WTC11 (cell line): ENCODE measurements at regions not wholly inside any gene's neighbourhood (a gene's known extent, or its start where the extent isn't known, plus 50 kb on each side); places are given as distances from the start of the nearest gene placed in this dataset.

Experiments used
- ATAC-seq: fragments of 200-7000 bp; cut with Tn5 transposase; 2 replicates; pipeline ENCODE4 v1.10.0; 2021; ENCODE audit warnings: mild to moderate bottlenecking, moderate library complexity
- CTCF ChIA-PET: fragments of 300-600 bp; sonication (Branson Sonifier 250); formaldehyde crosslinking; loops from one replicate; lab custom pipeline; 2021; ENCODE audit warnings: antibody characterized with exemption; lab: Charles Lee
- POLR2A ChIA-PET: fragments of 350-600 bp; sonication (Branson Sonifier 250); formaldehyde crosslinking; loops from one replicate; lab custom pipeline; 2021; ENCODE audit warnings: antibody characterized with exemption; lab: Charles Lee
- DNase-seq: peaks from one replicate; pipeline ENCODE4 v3.0.0; 2021; ENCODE audit warnings: low spot score
- H3K27ac Mint-ChIP-seq: 2 replicates; pipeline ENCODE4 v1.8.0; 2021; ENCODE audit warnings: mixed read lengths
- H3K27me3 Mint-ChIP-seq: 2 replicates; pipeline ENCODE4 v1.8.0; 2021; ENCODE audit warnings: low read depth, mild to moderate bottlenecking, moderate library complexity, mixed read lengths
- H3K36me3 Mint-ChIP-seq: 2 replicates; pipeline ENCODE4 v1.8.0; 2021; ENCODE audit warnings: mixed read lengths
- H3K4me1 Mint-ChIP-seq: 2 replicates; pipeline ENCODE4 v1.8.0; 2022; ENCODE audit warnings: mixed read lengths
- H3K4me3 Mint-ChIP-seq: 2 replicates; pipeline ENCODE4 v1.8.0; 2021; ENCODE audit warnings: mild to moderate bottlenecking, moderate library complexity, mixed read lengths
- H3K9me3 Mint-ChIP-seq: 2 replicates; pipeline ENCODE4 v1.8.0; 2021; ENCODE audit warnings: mixed read lengths
- ATF1 ChIP-seq: sonication (generic); formaldehyde crosslinking; IDR thresholded peaks from 2 replicates; pipeline ENCODE4 v1.8.1; 2023; ENCODE audit warnings: mild to moderate bottlenecking, moderate library complexity, missing genetic modification reagents
- E2F1 ChIP-seq: sonication (generic); formaldehyde crosslinking; IDR thresholded peaks from 2 replicates; pipeline ENCODE4 v1.8.0; 2022; ENCODE audit warnings: mild to moderate bottlenecking, missing genetic modification reagents
- EMX1 ChIP-seq: fragments of 250-450 bp; sonication (Bioruptor Pico); IDR thresholded peaks from 2 replicates; pipeline ENCODE4 v1.8.0; 2021; ENCODE audit warnings: mild to moderate bottlenecking
- ETV6 ChIP-seq: sonication (generic); formaldehyde crosslinking; IDR thresholded peaks from 2 replicates; pipeline ENCODE4 v1.8.1; 2022; ENCODE audit warnings: mild to moderate bottlenecking, missing genetic modification reagents
- GRHL2 ChIP-seq: fragments of 250-450 bp; sonication (Bioruptor Pico); IDR thresholded peaks from 2 replicates; pipeline ENCODE4 v1.8.0; 2022; ENCODE audit warnings: mild to moderate bottlenecking, moderate library complexity; ENCODE audit not compliant: insufficient replicate concordance, severe bottlenecking
- KAT7 ChIP-seq: sonication (generic); formaldehyde crosslinking; IDR thresholded peaks from 2 replicates; pipeline ENCODE4 v1.8.1; 2023; ENCODE audit warnings: missing genetic modification reagents, mild to moderate bottlenecking, borderline replicate concordance
- NR2C2 ChIP-seq: sonication (generic); formaldehyde crosslinking; IDR thresholded peaks from 2 replicates; pipeline ENCODE4 v1.8.0; 2022; ENCODE audit warnings: mild to moderate bottlenecking, missing genetic modification reagents
- OVOL2 ChIP-seq: fragments of 250-450 bp; sonication (Bioruptor Pico); IDR thresholded peaks from 2 replicates; pipeline ENCODE4 v1.9.0; 2021; ENCODE audit warnings: mild to moderate bottlenecking, borderline replicate concordance
- PRRX2 ChIP-seq: fragments of 250-450 bp; sonication (Bioruptor Pico); IDR thresholded peaks from 2 replicates; pipeline ENCODE4 v1.8.0; 2021; ENCODE audit warnings: mild to moderate bottlenecking
- STAT6 ChIP-seq: sonication (generic); formaldehyde crosslinking; conservative IDR thresholded peaks from 2 replicates; pipeline ENCODE4 v1.8.1; 2023; ENCODE audit warnings: mild to moderate bottlenecking, low read depth, missing genetic modification reagents, moderate library complexity
- TEAD1 ChIP-seq: sonication (generic); formaldehyde crosslinking; IDR thresholded peaks from 2 replicates; pipeline ENCODE4 v1.8.0; 2022; ENCODE audit warnings: mild to moderate bottlenecking, missing genetic modification reagents
- TEAD4 ChIP-seq: sonication (generic); formaldehyde crosslinking; IDR thresholded peaks from 2 replicates; pipeline ENCODE4 v1.8.0; 2022; ENCODE audit warnings: mild to moderate bottlenecking, missing genetic modification reagents
- ZMAT4 ChIP-seq: fragments of 250-450 bp; sonication (Bioruptor Pico); IDR thresholded peaks from 2 replicates; pipeline ENCODE4 v1.9.0; 2021; ENCODE audit warnings: mild to moderate bottlenecking
- ZNF121 ChIP-seq: sonication (generic); formaldehyde crosslinking; IDR thresholded peaks from 2 replicates; pipeline ENCODE4 v1.8.0; 2023; ENCODE audit warnings: missing genetic modification reagents
- ZNF138 ChIP-seq: sonication (generic); formaldehyde crosslinking; conservative IDR thresholded peaks from 2 replicates; pipeline ENCODE4 v1.8.1; 2022; ENCODE audit warnings: mild to moderate bottlenecking, moderate library complexity, missing genetic modification reagents
- ZNF671 ChIP-seq: fragments of 250-450 bp; sonication (Bioruptor Pico); IDR thresholded peaks from 2 replicates; pipeline ENCODE4 v1.8.0; 2021; ENCODE audit warnings: mild to moderate bottlenecking
- TF ChIP-seq, protein P1 (sequence below): sonication (generic); formaldehyde crosslinking; IDR thresholded peaks from 2 replicates; pipeline ENCODE4 v1.8.0; 2022; ENCODE audit warnings: missing genetic modification reagents
- TF ChIP-seq, protein P2 (sequence below): sonication (generic); formaldehyde crosslinking; IDR thresholded peaks from 2 replicates; pipeline ENCODE4 v1.8.1; 2022; ENCODE audit warnings: low read depth, missing genetic modification reagents, borderline replicate concordance
- TF ChIP-seq, protein P3 (sequence below): sonication (generic); formaldehyde crosslinking; conservative IDR thresholded peaks from 2 replicates; pipeline ENCODE4 v1.8.1; 2022; ENCODE audit warnings: mild to moderate bottlenecking, missing genetic modification reagents
- TF ChIP-seq, protein P4 (sequence below): sonication (generic); formaldehyde crosslinking; IDR thresholded peaks from 2 replicates; pipeline ENCODE4 v1.8.0; 2022; ENCODE audit warnings: mild to moderate bottlenecking, missing genetic modification reagents
- TF ChIP-seq, protein P5 (sequence below): sonication (generic); formaldehyde crosslinking; IDR thresholded peaks from 2 replicates; pipeline ENCODE4 v1.8.0; 2023; ENCODE audit warnings: mild to moderate bottlenecking, missing genetic modification reagents

- DNase-seq (no peak), ATAC-seq (no peak)
- POLR2A ChIA-PET = no interaction called here
- Mint-ChIP-seq H3K9me3 (peaks cover 8% of the 10 kb centered on the region; the same call in 1 of the 2 replicates), H3K36me3 (no peaks in the 10 kb centered on the region), H3K27ac (no peak overlapping the region), H3K4me1 (no peaks in the 10 kb centered on the region), H3K4me3 (no peak overlapping the region), H3K27me3 (peaks cover 3% of the 10 kb centered on the region; the same call in 1 of the 2 replicates)
- CTCF ChIA-PET = no interaction called here
- TF ChIP-seq ETV6 (CRISPR knock-in tag) (no peak), KAT7 (CRISPR knock-in tag) (no peak), ATF1 (no peak), TEAD1 (no peak), TEAD4 (CRISPR knock-in tag) (no peak), EMX1 (CRISPR knock-in tag) (no peak), PRRX2 (CRISPR knock-in tag) (no peak), E2F1 (CRISPR knock-in tag) (no peak), ZNF138 (no peak), ZNF671 (no peak)
- TF ChIP-seq, protein P1, sequence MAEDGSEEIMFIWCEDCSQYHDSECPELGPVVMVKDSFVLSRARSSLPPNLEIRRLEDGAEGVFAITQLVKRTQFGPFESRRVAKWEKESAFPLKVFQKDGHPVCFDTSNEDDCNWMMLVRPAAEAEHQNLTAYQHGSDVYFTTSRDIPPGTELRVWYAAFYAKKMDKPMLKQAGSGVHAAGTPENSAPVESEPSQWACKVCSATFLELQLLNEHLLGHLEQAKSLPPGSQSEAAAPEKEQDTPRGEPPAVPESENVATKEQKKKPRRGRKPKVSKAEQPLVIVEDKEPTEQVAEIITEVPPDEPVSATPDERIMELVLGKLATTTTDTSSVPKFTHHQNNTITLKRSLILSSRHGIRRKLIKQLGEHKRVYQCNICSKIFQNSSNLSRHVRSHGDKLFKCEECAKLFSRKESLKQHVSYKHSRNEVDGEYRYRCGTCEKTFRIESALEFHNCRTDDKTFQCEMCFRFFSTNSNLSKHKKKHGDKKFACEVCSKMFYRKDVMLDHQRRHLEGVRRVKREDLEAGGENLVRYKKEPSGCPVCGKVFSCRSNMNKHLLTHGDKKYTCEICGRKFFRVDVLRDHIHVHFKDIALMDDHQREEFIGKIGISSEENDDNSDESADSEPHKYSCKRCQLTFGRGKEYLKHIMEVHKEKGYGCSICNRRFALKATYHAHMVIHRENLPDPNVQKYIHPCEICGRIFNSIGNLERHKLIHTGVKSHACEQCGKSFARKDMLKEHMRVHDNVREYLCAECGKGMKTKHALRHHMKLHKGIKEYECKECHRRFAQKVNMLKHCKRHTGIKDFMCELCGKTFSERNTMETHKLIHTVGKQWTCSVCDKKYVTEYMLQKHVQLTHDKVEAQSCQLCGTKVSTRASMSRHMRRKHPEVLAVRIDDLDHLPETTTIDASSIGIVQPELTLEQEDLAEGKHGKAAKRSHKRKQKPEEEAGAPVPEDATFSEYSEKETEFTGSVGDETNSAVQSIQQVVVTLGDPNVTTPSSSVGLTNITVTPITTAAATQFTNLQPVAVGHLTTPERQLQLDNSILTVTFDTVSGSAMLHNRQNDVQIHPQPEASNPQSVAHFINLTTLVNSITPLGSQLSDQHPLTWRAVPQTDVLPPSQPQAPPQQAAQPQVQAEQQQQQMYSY (CRISPR knock-in tag) = no peak
- TF ChIP-seq, protein P2, sequence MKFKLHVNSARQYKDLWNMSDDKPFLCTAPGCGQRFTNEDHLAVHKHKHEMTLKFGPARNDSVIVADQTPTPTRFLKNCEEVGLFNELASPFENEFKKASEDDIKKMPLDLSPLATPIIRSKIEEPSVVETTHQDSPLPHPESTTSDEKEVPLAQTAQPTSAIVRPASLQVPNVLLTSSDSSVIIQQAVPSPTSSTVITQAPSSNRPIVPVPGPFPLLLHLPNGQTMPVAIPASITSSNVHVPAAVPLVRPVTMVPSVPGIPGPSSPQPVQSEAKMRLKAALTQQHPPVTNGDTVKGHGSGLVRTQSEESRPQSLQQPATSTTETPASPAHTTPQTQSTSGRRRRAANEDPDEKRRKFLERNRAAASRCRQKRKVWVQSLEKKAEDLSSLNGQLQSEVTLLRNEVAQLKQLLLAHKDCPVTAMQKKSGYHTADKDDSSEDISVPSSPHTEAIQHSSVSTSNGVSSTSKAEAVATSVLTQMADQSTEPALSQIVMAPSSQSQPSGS (CRISPR knock-in tag) = no peak
- TF ChIP-seq, protein P3, sequence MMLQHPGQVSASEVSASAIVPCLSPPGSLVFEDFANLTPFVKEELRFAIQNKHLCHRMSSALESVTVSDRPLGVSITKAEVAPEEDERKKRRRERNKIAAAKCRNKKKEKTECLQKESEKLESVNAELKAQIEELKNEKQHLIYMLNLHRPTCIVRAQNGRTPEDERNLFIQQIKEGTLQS (CRISPR knock-in tag) = no peak
- TF ChIP-seq, all 79 proteins: peak for 0
Observed at GRCh38 chr5:152237531-152237930, 167.5 kb downstream of the NMUR2 start.

DNA sequence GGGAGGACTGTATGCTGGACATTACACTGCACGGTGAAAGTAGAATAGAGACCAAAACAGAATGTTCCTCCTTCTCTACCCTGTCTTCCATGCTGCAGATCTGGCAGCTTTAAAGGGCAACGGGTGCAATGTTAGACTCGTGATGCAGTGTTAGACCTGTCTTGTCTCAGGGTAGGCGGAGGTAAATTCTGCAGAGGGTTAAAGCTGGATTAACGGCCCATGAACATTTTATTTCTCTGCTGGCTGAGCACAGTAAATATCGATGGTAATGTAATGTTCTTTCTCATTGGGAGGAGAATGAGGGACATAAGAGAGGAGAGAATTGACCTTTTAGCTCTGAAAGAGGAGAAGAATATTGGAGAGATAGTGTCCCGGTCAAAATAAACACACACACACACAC, 178.9 kb downstream of the NMUR2 start:
- DNase-seq (no peak), ATAC-seq (no peak)
- Mint-ChIP-seq H3K36me3 (no peaks in the 10 kb centered on the region), H3K27ac (no peak overlapping the region), H3K9me3 (no peaks in the 10 kb centered on the region), H3K27me3 (no peaks in the 10 kb centered on the region; the same call in 1 of the 2 replicates), H3K4me1 (no peaks in the 10 kb centered on the region), H3K4me3 (no peak overlapping the region)
- ChIA-PET POLR2A (no interaction called here), CTCF (no interaction called here)
- no peak for TF ChIP-seq STAT6
- TF ChIP-seq, protein P4, sequence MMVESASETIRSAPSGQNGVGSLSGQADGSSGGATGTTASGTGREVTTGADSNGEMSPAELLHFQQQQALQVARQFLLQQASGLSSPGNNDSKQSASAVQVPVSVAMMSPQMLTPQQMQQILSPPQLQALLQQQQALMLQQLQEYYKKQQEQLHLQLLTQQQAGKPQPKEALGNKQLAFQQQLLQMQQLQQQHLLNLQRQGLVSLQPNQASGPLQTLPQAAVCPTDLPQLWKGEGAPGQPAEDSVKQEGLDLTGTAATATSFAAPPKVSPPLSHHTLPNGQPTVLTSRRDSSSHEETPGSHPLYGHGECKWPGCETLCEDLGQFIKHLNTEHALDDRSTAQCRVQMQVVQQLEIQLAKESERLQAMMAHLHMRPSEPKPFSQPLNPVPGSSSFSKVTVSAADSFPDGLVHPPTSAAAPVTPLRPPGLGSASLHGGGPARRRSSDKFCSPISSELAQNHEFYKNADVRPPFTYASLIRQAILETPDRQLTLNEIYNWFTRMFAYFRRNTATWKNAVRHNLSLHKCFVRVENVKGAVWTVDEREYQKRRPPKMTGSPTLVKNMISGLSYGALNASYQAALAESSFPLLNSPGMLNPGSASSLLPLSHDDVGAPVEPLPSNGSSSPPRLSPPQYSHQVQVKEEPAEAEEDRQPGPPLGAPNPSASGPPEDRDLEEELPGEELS = no peak
- TF ChIP-seq, protein P5, sequence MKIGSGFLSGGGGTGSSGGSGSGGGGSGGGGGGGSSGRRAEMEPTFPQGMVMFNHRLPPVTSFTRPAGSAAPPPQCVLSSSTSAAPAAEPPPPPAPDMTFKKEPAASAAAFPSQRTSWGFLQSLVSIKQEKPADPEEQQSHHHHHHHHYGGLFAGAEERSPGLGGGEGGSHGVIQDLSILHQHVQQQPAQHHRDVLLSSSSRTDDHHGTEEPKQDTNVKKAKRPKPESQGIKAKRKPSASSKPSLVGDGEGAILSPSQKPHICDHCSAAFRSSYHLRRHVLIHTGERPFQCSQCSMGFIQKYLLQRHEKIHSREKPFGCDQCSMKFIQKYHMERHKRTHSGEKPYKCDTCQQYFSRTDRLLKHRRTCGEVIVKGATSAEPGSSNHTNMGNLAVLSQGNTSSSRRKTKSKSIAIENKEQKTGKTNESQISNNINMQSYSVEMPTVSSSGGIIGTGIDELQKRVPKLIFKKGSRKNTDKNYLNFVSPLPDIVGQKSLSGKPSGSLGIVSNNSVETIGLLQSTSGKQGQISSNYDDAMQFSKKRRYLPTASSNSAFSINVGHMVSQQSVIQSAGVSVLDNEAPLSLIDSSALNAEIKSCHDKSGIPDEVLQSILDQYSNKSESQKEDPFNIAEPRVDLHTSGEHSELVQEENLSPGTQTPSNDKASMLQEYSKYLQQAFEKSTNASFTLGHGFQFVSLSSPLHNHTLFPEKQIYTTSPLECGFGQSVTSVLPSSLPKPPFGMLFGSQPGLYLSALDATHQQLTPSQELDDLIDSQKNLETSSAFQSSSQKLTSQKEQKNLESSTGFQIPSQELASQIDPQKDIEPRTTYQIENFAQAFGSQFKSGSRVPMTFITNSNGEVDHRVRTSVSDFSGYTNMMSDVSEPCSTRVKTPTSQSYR (CRISPR knock-in tag) = no peak
- no peak for TF ChIP-seq GRHL2 (CRISPR knock-in tag)
- TF ChIP-seq ZNF121 = no peak
- no peak for TF ChIP-seq OVOL2 (CRISPR knock-in tag)
- no peak for TF ChIP-seq NR2C2 (CRISPR knock-in tag)
- TF ChIP-seq ZMAT4 (CRISPR knock-in tag) = no peak
